ENCODE measurements at regions not wholly inside any gene's neighbourhood (a gene's known extent, or its start where the extent isn't known, plus 50 kb on each side); places are given as distances from the start of the nearest gene placed in this dataset.
"Not testable (repeated sequence)": the region's sequence is repeated elsewhere in the genome, so short reads cannot be mapped to it uniquely, and the experiment has no call there.

GRCh38 chr4:110848787-110849186, 225.9 kb upstream of the PITX2 start:
- no peak for DNase-seq

GRCh38 chr4:110849461-110849860, 226.6 kb upstream of the PITX2 start:
- DNase-seq, result no peak

- peak; percentile 37 for DNase-seq
These were observed 227.9 kb upstream of the PITX2 start for GRCh38 chr4:110850461-110851442.

GRCh38 chr4:110851989-110852388, 229.1 kb upstream of the PITX2 start:
- no peak for DNase-seq

- no peak for DNase-seq
These were observed 229.9 kb upstream of the PITX2 start for GRCh38 chr4:110852793-110853192.

- no peak for DNase-seq
These were observed 230.4 kb upstream of the PITX2 start for GRCh38 chr4:110853242-110853641.

- DNase-seq, result no peak
These were observed 231.3 kb upstream of the PITX2 start for GRCh38 chr4:110854021-110854678.

GRCh38 chr4:110860125-110860524, 237.2 kb upstream of the PITX2 start:
- no peak for DNase-seq

GRCh38 chr4:110860901-110861300, 238.0 kb upstream of the PITX2 start:
- no peak for DNase-seq

- no peak for DNase-seq
These were observed 242.9 kb upstream of the PITX2 start for GRCh38 chr4:110865611-110866259.

GRCh38 chr4:110867251-110867960, 244.5 kb upstream of the PITX2 start:
- no peak for DNase-seq

- DNase-seq, result no peak
These were observed 245.3 kb upstream of the PITX2 start for GRCh38 chr4:110867981-110868720.

GRCh38 chr4:110869114-110869513, 246.2 kb upstream of the PITX2 start:
- no peak for DNase-seq

GRCh38 chr4:110869862-110870572, 247.1 kb upstream of the PITX2 start:
- no peak for DNase-seq

- not testable (repeated sequence) for DNase-seq
These were observed 253.3 kb upstream of the PITX2 start for GRCh38 chr4:110876214-110876613.

- no peak for DNase-seq
These were observed 254.0 kb upstream of the PITX2 start for GRCh38 chr4:110876866-110877265.

- DNase-seq, result no peak
These were observed 255.0 kb upstream of the PITX2 start for GRCh38 chr4:110877778-110878370.

- no peak for DNase-seq
These were observed 255.5 kb upstream of the PITX2 start for GRCh38 chr4:110878413-110878812.

- DNase-seq, result no peak
These were observed 256.1 kb upstream of the PITX2 start for GRCh38 chr4:110878956-110879355.

GRCh38 chr4:110886270-110886669, 263.4 kb upstream of the PITX2 start:
- no peak for DNase-seq

Measured in left kidney (tissue), 1 donor.